HL-60 (cell line): ENCODE measurements at regions not wholly inside any gene's neighbourhood (a gene's known extent, or its start where the extent isn't known, plus 50 kb on each side); places are given as distances from the start of the nearest gene placed in this dataset.

Experiments
- CTCF ChIP-seq: IDR thresholded peaks from one replicate; pipeline ENCODE4 v1.5.1; 2011; ENCODE audit warnings: low read length, control low read depth, inconsistent platforms; ENCODE audit not compliant: insufficient read depth
- POLR2AphosphoS5 ChIP-seq: IDR thresholded peaks from 2 replicates; pipeline ENCODE4 v1.6.1; 2012; ENCODE audit warnings: low read depth
- REST ChIP-seq: IDR thresholded peaks from 2 replicates; pipeline ENCODE4 v1.6.1; 2012; ENCODE audit warnings: low read depth; ENCODE audit not compliant: insufficient replicate concordance

GRCh38 chr18:72107647-72108383, 436.3 kb downstream of the CBLN2 start:
- no peak for TF ChIP-seq CTCF
- no peak for TF ChIP-seq POLR2AphosphoS5
- no peak for TF ChIP-seq REST
